Keratinocyte (primary cell): ENCODE measurements at regions not wholly inside any gene's neighbourhood (a gene's known extent, or its start where the extent isn't known, plus 50 kb on each side); places are given as distances from the start of the nearest gene placed in this dataset.

Experiments
- DNase-seq: peaks from one replicate; pipeline ENCODE4 v3.0.0-alpha.2; 2011; ENCODE audit warnings: low read depth, missing footprints, low spot score
- FAIRE-seq: peaks from 2 replicates; lab custom pipeline; 2011; peaks lifted over from hg19 to GRCh38; lab: Jason Lieb, UNC
- H2AFZ ChIP-seq: 2 replicates; pipeline ENCODE4 v1.6.0; 2012; ENCODE audit warnings: low read length, control low read depth, inconsistent platforms; ENCODE audit not compliant: control insufficient read depth
- H3K27ac ChIP-seq: 2 replicates; pipeline ENCODE4 v1.5.1; 2011; ENCODE audit warnings: low read length; ENCODE audit not compliant: control insufficient read depth, insufficient read depth
- H3K27me3 ChIP-seq: 3 replicates; pipeline ENCODE4 v1.6.0; 2011; ENCODE audit warnings: low read length; ENCODE audit not compliant: control insufficient read depth, insufficient read depth; ENCODE audit errors: extremely low read depth
- H3K36me3 ChIP-seq, 2 experiments: 2 replicates in 1 of 2; 3 replicates in 1 of 2; pipeline ENCODE4 v1.5.1; 2011; ENCODE audit warnings: low read length in 2 of 2, mild to moderate bottlenecking in 1 of 2; ENCODE audit not compliant: control insufficient read depth in 2 of 2, insufficient read depth in 2 of 2; ENCODE audit errors: extremely low read depth in 1 of 2
- H3K4me1 ChIP-seq: 3 replicates; pipeline ENCODE4 v1.5.1; 2011; ENCODE audit warnings: low read length; ENCODE audit not compliant: control insufficient read depth, insufficient read depth; ENCODE audit errors: extremely low read depth
- H3K4me2 ChIP-seq: 3 replicates; pipeline ENCODE4 v1.6.0; 2011; ENCODE audit warnings: low read depth, low read length; ENCODE audit not compliant: control insufficient read depth, insufficient read depth; ENCODE audit errors: extremely low read depth
- H3K4me3 ChIP-seq, 3 experiments: fragments of 200-600 bp in 1 of 3; sonication (generic) in 1 of 3; 2 replicates in 2 of 3; 3 replicates in 1 of 3; pipeline ENCODE4 v1.5.1; 2011 to 2016; ENCODE audit warnings: low read length in 3 of 3, mild to moderate bottlenecking in 3 of 3, control low read depth in 2 of 3, inconsistent platforms in 1 of 3, low read depth in 1 of 3, mixed read lengths in 1 of 3, mixed run types in 1 of 3, moderate library complexity in 1 of 3; ENCODE audit not compliant: control insufficient read depth in 2 of 3, insufficient read depth in 2 of 3; ENCODE audit errors: extremely low read depth in 1 of 3
- H3K79me2 ChIP-seq: 2 replicates; pipeline ENCODE4 v1.6.0; 2012; ENCODE audit warnings: low read length; ENCODE audit not compliant: control insufficient read depth, insufficient read depth
- H3K9ac ChIP-seq: 3 replicates; pipeline ENCODE4 v1.6.0; 2011; ENCODE audit warnings: low read length; ENCODE audit not compliant: control insufficient read depth, insufficient read depth; ENCODE audit errors: extremely low read depth
- H3K9me1 ChIP-seq: 3 replicates; pipeline ENCODE4 v1.6.0; 2011; ENCODE audit warnings: low read length; ENCODE audit not compliant: control insufficient read depth, insufficient read depth; ENCODE audit errors: extremely low read depth
- H3K9me3 ChIP-seq: 2 replicates; pipeline ENCODE4 v1.5.1; 2012; ENCODE audit warnings: low read depth, low read length; ENCODE audit not compliant: control insufficient read depth
- H4K20me1 ChIP-seq: 3 replicates; pipeline ENCODE4 v1.6.0; 2011; ENCODE audit warnings: low read length; ENCODE audit not compliant: control insufficient read depth, insufficient read depth; ENCODE audit errors: extremely low read depth
- EZH2 ChIP-seq: IDR thresholded peaks from one replicate; pipeline ENCODE4 v1.6.1; 2012; ENCODE audit warnings: inconsistent platforms, mild to moderate bottlenecking, low read length, moderate library complexity
- dilution Hi-C: fragments of 300-500 bp; cut with MboI; formaldehyde crosslinking; loops from one replicate; pipeline ENCODE4 v1.7.0; 2020; ENCODE audit warnings: low sequenced_read_pairs; ENCODE audit not compliant: extremely low pct_ligation_motif_present
- TF ChIP-seq, protein P1 (sequence below), 3 experiments: IDR thresholded peaks in 1 of 3; conservative IDR thresholded peaks in 1 of 3; optimal IDR thresholded peaks in 1 of 3; 2 replicates in 2 of 3; 3 replicates in 1 of 3; pipeline versions ENCODE3 to v1.5.1; 2011; ENCODE audit warnings: low read length in 3 of 3, mild to moderate bottlenecking in 3 of 3, moderate library complexity in 2 of 3, control low read depth in 1 of 3, inconsistent platforms in 1 of 3; ENCODE audit not compliant: insufficient read depth in 2 of 3; ENCODE audit errors: extremely low read depth in 1 of 3

DNA sequence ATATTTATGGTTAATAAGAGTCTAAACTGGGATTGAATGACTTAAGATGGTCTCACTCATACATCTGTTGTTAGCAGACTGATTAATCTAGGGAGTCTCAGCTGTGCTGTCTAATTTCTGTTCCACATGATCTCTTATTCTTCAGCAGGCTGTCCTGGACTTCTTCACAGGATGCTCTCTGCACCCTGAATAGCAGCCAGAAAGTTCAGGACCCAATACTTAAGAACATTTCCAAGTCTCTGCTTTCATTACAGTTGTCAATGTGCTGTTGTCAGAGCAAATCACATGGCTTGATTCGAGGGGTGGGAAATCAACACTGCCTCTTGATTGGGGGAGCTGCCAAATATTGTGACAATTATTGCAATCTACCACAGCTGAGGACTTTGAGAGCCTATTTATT is 627.1 kb upstream of the SLC8A1 start:
- Histone ChIP-seq H3K4me3 (no peak overlapping the region), H3K9ac (no peak overlapping the region), H3K9me3 (no peaks in the 10 kb centered on the region), H4K20me1 (no peaks in the 10 kb centered on the region), H3K4me2 (no peak overlapping the region), H3K27me3 (no peaks in the 10 kb centered on the region), H3K79me2 (no peaks in the 10 kb centered on the region), H2AFZ (no peak overlapping the region), H3K9me1 (no peaks in the 10 kb centered on the region), H3K4me1 (no peaks in the 10 kb centered on the region), H3K27ac (no peak overlapping the region), H3K36me3 (no peaks in the 10 kb centered on the region)
- DNase-seq: no peak
- no peak for TF ChIP-seq EZH2
- TF ChIP-seq, protein P1, sequence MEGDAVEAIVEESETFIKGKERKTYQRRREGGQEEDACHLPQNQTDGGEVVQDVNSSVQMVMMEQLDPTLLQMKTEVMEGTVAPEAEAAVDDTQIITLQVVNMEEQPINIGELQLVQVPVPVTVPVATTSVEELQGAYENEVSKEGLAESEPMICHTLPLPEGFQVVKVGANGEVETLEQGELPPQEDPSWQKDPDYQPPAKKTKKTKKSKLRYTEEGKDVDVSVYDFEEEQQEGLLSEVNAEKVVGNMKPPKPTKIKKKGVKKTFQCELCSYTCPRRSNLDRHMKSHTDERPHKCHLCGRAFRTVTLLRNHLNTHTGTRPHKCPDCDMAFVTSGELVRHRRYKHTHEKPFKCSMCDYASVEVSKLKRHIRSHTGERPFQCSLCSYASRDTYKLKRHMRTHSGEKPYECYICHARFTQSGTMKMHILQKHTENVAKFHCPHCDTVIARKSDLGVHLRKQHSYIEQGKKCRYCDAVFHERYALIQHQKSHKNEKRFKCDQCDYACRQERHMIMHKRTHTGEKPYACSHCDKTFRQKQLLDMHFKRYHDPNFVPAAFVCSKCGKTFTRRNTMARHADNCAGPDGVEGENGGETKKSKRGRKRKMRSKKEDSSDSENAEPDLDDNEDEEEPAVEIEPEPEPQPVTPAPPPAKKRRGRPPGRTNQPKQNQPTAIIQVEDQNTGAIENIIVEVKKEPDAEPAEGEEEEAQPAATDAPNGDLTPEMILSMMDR (optimal IDR thresholded peaks at IDR 0.05 in 1 of 3, IDR thresholded peaks at IDR 0.05 in 1 of 3, conservative IDR thresholded peaks at IDR 0.05 in 1 of 3; ENCODE audit: extremely low read depth in 1 of 3, insufficient read depth in 2 of 3, low read length in 3 of 3): no peak
- dilution Hi-C loops: no loop called here
- no peak for FAIRE-seq

DNA sequence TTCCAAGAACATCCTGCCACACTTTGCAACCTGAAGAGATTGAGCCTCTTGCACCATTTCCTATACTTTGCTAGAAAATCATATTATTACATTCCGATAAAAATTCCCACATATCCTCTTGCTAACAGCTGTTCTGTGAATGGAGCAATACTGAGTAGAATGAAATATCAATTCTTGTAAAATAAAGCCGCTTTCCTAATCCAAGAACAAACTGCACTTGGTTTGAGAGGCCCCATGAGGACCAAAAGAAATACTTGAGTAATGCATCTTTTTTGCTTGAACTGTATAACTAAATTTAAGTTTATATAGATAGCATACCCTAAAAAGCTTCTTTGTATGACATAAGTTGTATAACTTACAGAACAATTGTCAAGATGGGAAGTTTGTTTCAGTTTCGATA is 632.4 kb upstream of the SLC8A1 start:
- no peak overlapping the region for H3K27ac ChIP-seq
- H3K9me1 ChIP-seq: no peaks in the 10 kb centered on the region
- no peaks in the 10 kb centered on the region for H3K79me2 ChIP-seq
- FAIRE-seq (no peak), DNase-seq (no peak)
- H3K9ac ChIP-seq: no peak overlapping the region
- no peak for TF ChIP-seq EZH2
- TF ChIP-seq, protein P1 (optimal IDR thresholded peaks at IDR 0.05 in 1 of 3, IDR thresholded peaks at IDR 0.05 in 1 of 3, conservative IDR thresholded peaks at IDR 0.05 in 1 of 3; ENCODE audit: extremely low read depth in 1 of 3, insufficient read depth in 2 of 3, low read length in 3 of 3): no peak
- no peak overlapping the region for H3K4me3 ChIP-seq
- H3K4me2 ChIP-seq: no peak overlapping the region
- H3K36me3 ChIP-seq: no peaks in the 10 kb centered on the region
- no peak overlapping the region for H2AFZ ChIP-seq
- no peaks in the 10 kb centered on the region for H4K20me1 ChIP-seq
- dilution Hi-C loops: no loop called here
- no peaks in the 10 kb centered on the region for H3K9me3 ChIP-seq
- no peaks in the 10 kb centered on the region for H3K4me1 ChIP-seq
- H3K27me3 ChIP-seq: no peaks in the 10 kb centered on the region
